Gastrocnemius medialis (tissue), 4 donors: ENCODE measurements at regions not wholly inside any gene's neighbourhood (a gene's known extent, or its start where the extent isn't known, plus 50 kb on each side); places are given as distances from the start of the nearest gene placed in this dataset.

Source experiments
- POLR2A ChIP-seq, 2 donors: fragments of 450-650 bp; IDR thresholded peaks; one replicate each; pipeline ENCODE4 v1.6.1; 2017; ENCODE audit warnings: antibody characterized with exemption in 2 of 2, mild to moderate bottlenecking in 2 of 2, moderate library complexity in 2 of 2
- TF ChIP-seq, protein P1 (sequence below), 5 experiments: fragments of 450-650 bp in 3 of 5; fragments of 200-600 bp in 2 of 5; sonication (generic) in 2 of 5; IDR thresholded peaks in 4 of 5; conservative IDR thresholded peaks in 1 of 5; 1 replicate in 4 of 5; 2 replicates in 1 of 5; pipeline ENCODE4 v1.5.1; 2016 to 2019; ENCODE audit warnings: antibody characterized with exemption in 5 of 5, mild to moderate bottlenecking in 3 of 5, moderate library complexity in 3 of 5

DNA sequence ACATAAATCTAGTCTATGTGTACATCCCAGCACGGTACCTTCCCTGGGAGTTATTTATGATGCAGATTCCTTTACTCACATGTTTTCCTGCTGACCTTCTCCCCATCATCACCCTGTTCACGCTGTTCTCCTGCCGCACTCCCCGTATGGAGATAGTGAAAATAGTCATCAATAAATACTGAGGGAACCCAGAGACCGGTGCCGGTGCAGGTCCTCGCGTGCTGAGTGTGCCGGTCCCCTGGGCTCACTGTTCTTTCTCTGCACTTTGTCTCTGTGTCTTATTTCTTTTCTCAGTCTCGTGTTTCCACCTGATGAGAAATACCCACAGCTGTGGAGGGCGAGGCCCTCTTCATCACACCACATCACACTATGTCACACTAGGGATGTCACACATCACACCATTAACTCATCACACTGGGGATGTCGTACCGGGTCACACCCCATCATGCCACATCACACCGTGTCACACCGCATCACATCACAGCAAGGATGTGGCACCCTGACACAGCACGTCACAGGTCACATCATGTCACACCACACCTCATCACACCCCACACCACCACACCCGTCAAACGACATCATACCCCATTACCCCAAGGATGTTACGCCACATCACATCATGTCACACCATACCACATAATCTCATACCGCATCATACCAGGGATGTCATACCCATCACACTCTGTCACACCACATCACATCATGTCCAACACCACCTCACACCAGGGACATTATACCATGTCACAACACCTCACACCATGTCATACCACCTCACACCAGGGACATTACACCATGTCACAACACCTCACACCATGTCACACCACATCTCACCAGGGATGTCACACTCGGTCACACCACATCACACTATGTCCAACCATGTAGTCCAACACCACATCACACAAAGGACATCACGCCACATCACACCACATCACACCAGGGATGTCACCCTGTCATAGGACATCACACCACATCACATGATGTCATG is 207.0 kb downstream of the TMEM121 start:
- TF ChIP-seq POLR2A (IDR thresholded peaks at IDR 0.05) = no peak
- TF ChIP-seq, protein P1, sequence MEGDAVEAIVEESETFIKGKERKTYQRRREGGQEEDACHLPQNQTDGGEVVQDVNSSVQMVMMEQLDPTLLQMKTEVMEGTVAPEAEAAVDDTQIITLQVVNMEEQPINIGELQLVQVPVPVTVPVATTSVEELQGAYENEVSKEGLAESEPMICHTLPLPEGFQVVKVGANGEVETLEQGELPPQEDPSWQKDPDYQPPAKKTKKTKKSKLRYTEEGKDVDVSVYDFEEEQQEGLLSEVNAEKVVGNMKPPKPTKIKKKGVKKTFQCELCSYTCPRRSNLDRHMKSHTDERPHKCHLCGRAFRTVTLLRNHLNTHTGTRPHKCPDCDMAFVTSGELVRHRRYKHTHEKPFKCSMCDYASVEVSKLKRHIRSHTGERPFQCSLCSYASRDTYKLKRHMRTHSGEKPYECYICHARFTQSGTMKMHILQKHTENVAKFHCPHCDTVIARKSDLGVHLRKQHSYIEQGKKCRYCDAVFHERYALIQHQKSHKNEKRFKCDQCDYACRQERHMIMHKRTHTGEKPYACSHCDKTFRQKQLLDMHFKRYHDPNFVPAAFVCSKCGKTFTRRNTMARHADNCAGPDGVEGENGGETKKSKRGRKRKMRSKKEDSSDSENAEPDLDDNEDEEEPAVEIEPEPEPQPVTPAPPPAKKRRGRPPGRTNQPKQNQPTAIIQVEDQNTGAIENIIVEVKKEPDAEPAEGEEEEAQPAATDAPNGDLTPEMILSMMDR (IDR thresholded peaks at IDR 0.05 in 4 of 5, conservative IDR thresholded peaks at IDR 0.05 in 1 of 5) = no peak
